ENCODE measurements at regions not wholly inside any gene's neighbourhood (a gene's known extent, or its start where the extent isn't known, plus 50 kb on each side); places are given as distances from the start of the nearest gene placed in this dataset.

- no peak overlapping the region for H3K4ac ChIP-seq (ENCODE audit: low read depth, low read length)
- WGBS (ENCODE audit: extremely low coverage, insufficient coverage, low lambda C conversion rate) = no CpG with 5 or more reads among the region's 3 CpGs
- H3K23ac ChIP-seq (ENCODE audit: low read length) = no peak overlapping the region
- H4K5ac ChIP-seq (ENCODE audit: low read length) = no peak overlapping the region
- H3K9ac ChIP-seq (ENCODE audit: low read length) = no peak overlapping the region
- no peak overlapping the region for H3K18ac ChIP-seq (ENCODE audit: low read length)
- H3K4me1 ChIP-seq (ENCODE audit: control insufficient read depth, low read depth, low read length) = no peaks in the 10 kb centered on the region
- no peak overlapping the region for H2BK120ac ChIP-seq (ENCODE audit: low read depth, low read length)
- H2BK15ac ChIP-seq (replicated peaks; ENCODE audit: low read depth) = no peak overlapping the region
- no peak overlapping the region for H2BK5ac ChIP-seq (ENCODE audit: low read length)
- DNase-seq = no peak
- no peaks in the 10 kb centered on the region for H3K79me2 ChIP-seq (ENCODE audit: control insufficient read depth, insufficient read depth, low read length)
- no peak overlapping the region for H3K4me3 ChIP-seq (ENCODE audit: low read length)
- H4K8ac ChIP-seq (ENCODE audit: low read depth, low read length) = no peak overlapping the region
- no peaks in the 10 kb centered on the region for H3K79me1 ChIP-seq (ENCODE audit: low read length)
- no peak overlapping the region for H3K4me2 ChIP-seq (ENCODE audit: low read length)
- H2AK5ac ChIP-seq (ENCODE audit: low read length) = no peak overlapping the region
- no peaks in the 10 kb centered on the region for H3K36me3 ChIP-seq (ENCODE audit: control insufficient read depth, insufficient read depth, low read length)
- no peaks in the 10 kb centered on the region for H3K27me3 ChIP-seq (ENCODE audit: insufficient read depth, low read length, poor library complexity)
- no peak overlapping the region for H3K27ac ChIP-seq (ENCODE audit: low read depth, low read length)
- H3K56ac ChIP-seq (ENCODE audit: low read length) = no peak overlapping the region
These were observed 227.7 kb downstream of the PRDM2 start for GRCh38 chr1:13927736-13928135.

- no peaks in the 10 kb centered on the region for H3K4me1 ChIP-seq (ENCODE audit: control insufficient read depth, low read depth, low read length)
- H4K8ac ChIP-seq (ENCODE audit: low read depth, low read length) = no peak overlapping the region
- H3K27me3 ChIP-seq (ENCODE audit: insufficient read depth, low read length, poor library complexity) = no peaks in the 10 kb centered on the region
- H3K36me3 ChIP-seq (ENCODE audit: control insufficient read depth, insufficient read depth, low read length) = no peaks in the 10 kb centered on the region
- no peak overlapping the region for H3K4me2 ChIP-seq (ENCODE audit: low read length)
- no peak overlapping the region for H2BK120ac ChIP-seq (ENCODE audit: low read depth, low read length)
- no CpG with 5 or more reads among the region's 5 CpGs for WGBS (ENCODE audit: extremely low coverage, insufficient coverage, low lambda C conversion rate)
- H2AK5ac ChIP-seq (ENCODE audit: low read length) = no peak overlapping the region
- H3K4me3 ChIP-seq (ENCODE audit: low read length) = no peak overlapping the region
- H2BK15ac ChIP-seq (replicated peaks; ENCODE audit: low read depth) = no peak overlapping the region
- H3K9ac ChIP-seq (ENCODE audit: low read length) = no peak overlapping the region
- H3K79me1 ChIP-seq (ENCODE audit: low read length) = no peaks in the 10 kb centered on the region
- no peak overlapping the region for H3K4ac ChIP-seq (ENCODE audit: low read depth, low read length)
- H3K27ac ChIP-seq (ENCODE audit: low read depth, low read length) = no peak overlapping the region
- H3K56ac ChIP-seq (ENCODE audit: low read length) = no peak overlapping the region
- H2BK5ac ChIP-seq (ENCODE audit: low read length) = no peak overlapping the region
- H3K18ac ChIP-seq (ENCODE audit: low read length) = no peak overlapping the region
- no peak overlapping the region for H3K23ac ChIP-seq (ENCODE audit: low read length)
- H3K79me2 ChIP-seq (ENCODE audit: control insufficient read depth, insufficient read depth, low read length) = no peaks in the 10 kb centered on the region
- no peak overlapping the region for H4K5ac ChIP-seq (ENCODE audit: low read length)
- no peak for DNase-seq
These were observed 229.3 kb downstream of the PRDM2 start for GRCh38 chr1:13929313-13929712.

- Histone ChIP-seq H3K79me2 (ENCODE audit: control insufficient read depth, insufficient read depth, low read length) (no peaks in the 10 kb centered on the region), H2BK5ac (ENCODE audit: low read length) (no peak overlapping the region), H2BK120ac (ENCODE audit: low read depth, low read length) (no peak overlapping the region), H3K4ac (ENCODE audit: low read depth, low read length) (no peak overlapping the region), H3K56ac (ENCODE audit: low read length) (no peak overlapping the region), H3K4me2 (ENCODE audit: low read length) (no peak overlapping the region), H3K27me3 (ENCODE audit: insufficient read depth, low read length, poor library complexity) (no peaks in the 10 kb centered on the region), H4K8ac (ENCODE audit: low read depth, low read length) (no peak overlapping the region), H2BK15ac (replicated peaks; ENCODE audit: low read depth) (no peak overlapping the region), H3K18ac (ENCODE audit: low read length) (no peak overlapping the region), H3K4me3 (ENCODE audit: low read length) (no peak overlapping the region), H4K5ac (ENCODE audit: low read length) (no peak overlapping the region), H3K27ac (ENCODE audit: low read depth, low read length) (no peak overlapping the region), H3K36me3 (ENCODE audit: control insufficient read depth, insufficient read depth, low read length) (no peaks in the 10 kb centered on the region), H2AK5ac (ENCODE audit: low read length) (no peak overlapping the region), H3K23ac (ENCODE audit: low read length) (no peak overlapping the region), H3K79me1 (ENCODE audit: low read length) (no peaks in the 10 kb centered on the region), H3K9ac (ENCODE audit: low read length) (no peak overlapping the region), H3K4me1 (ENCODE audit: control insufficient read depth, low read depth, low read length) (no peaks in the 10 kb centered on the region)
- peak; percentile 57 for DNase-seq
- no CpG with 5 or more reads among the region's 3 CpGs for WGBS (ENCODE audit: extremely low coverage, insufficient coverage, low lambda C conversion rate)
These were observed 230.2 kb downstream of the PRDM2 start for GRCh38 chr1:13930151-13930550.

- no peak for DNase-seq
- no peaks in the 10 kb centered on the region for H3K27me3 ChIP-seq (ENCODE audit: insufficient read depth, low read length, poor library complexity)
- no peak overlapping the region for H2BK5ac ChIP-seq (ENCODE audit: low read length)
- no peak overlapping the region for H3K23ac ChIP-seq (ENCODE audit: low read length)
- H3K4me2 ChIP-seq (ENCODE audit: low read length) = no peak overlapping the region
- no peak overlapping the region for H3K4ac ChIP-seq (ENCODE audit: low read depth, low read length)
- no peak overlapping the region for H4K8ac ChIP-seq (ENCODE audit: low read depth, low read length)
- H3K9ac ChIP-seq (ENCODE audit: low read length) = no peak overlapping the region
- H3K79me2 ChIP-seq (ENCODE audit: control insufficient read depth, insufficient read depth, low read length) = no peaks in the 10 kb centered on the region
- H3K79me1 ChIP-seq (ENCODE audit: low read length) = no peaks in the 10 kb centered on the region
- H3K18ac ChIP-seq (ENCODE audit: low read length) = no peak overlapping the region
- WGBS (ENCODE audit: extremely low coverage, insufficient coverage, low lambda C conversion rate) = no CpG with 5 or more reads among the region's 3 CpGs
- no peaks in the 10 kb centered on the region for H3K4me1 ChIP-seq (ENCODE audit: control insufficient read depth, low read depth, low read length)
- H2BK120ac ChIP-seq (ENCODE audit: low read depth, low read length) = no peak overlapping the region
- no peak overlapping the region for H2BK15ac ChIP-seq (replicated peaks; ENCODE audit: low read depth)
- no peak overlapping the region for H3K56ac ChIP-seq (ENCODE audit: low read length)
- H3K27ac ChIP-seq (ENCODE audit: low read depth, low read length) = no peak overlapping the region
- no peaks in the 10 kb centered on the region for H3K36me3 ChIP-seq (ENCODE audit: control insufficient read depth, insufficient read depth, low read length)
- H2AK5ac ChIP-seq (ENCODE audit: low read length) = no peak overlapping the region
- no peak overlapping the region for H3K4me3 ChIP-seq (ENCODE audit: low read length)
- no peak overlapping the region for H4K5ac ChIP-seq (ENCODE audit: low read length)
These were observed 231.2 kb downstream of the PRDM2 start for GRCh38 chr1:13931226-13931625.

- no peak overlapping the region for H3K4me3 ChIP-seq (ENCODE audit: low read length)
- H3K79me1 ChIP-seq (ENCODE audit: low read length) = no peaks in the 10 kb centered on the region
- H3K27me3 ChIP-seq (ENCODE audit: insufficient read depth, low read length, poor library complexity) = no peaks in the 10 kb centered on the region
- no CpG with 5 or more reads among the region's 5 CpGs for WGBS (ENCODE audit: extremely low coverage, insufficient coverage, low lambda C conversion rate)
- H3K4ac ChIP-seq (ENCODE audit: low read depth, low read length) = no peak overlapping the region
- no peak overlapping the region for H2BK120ac ChIP-seq (ENCODE audit: low read depth, low read length)
- no peak overlapping the region for H3K4me2 ChIP-seq (ENCODE audit: low read length)
- no peaks in the 10 kb centered on the region for H3K79me2 ChIP-seq (ENCODE audit: control insufficient read depth, insufficient read depth, low read length)
- no peaks in the 10 kb centered on the region for H3K36me3 ChIP-seq (ENCODE audit: control insufficient read depth, insufficient read depth, low read length)
- no peak overlapping the region for H2BK5ac ChIP-seq (ENCODE audit: low read length)
- no peak overlapping the region for H3K18ac ChIP-seq (ENCODE audit: low read length)
- no peak overlapping the region for H4K5ac ChIP-seq (ENCODE audit: low read length)
- no peak overlapping the region for H2AK5ac ChIP-seq (ENCODE audit: low read length)
- H2BK15ac ChIP-seq (replicated peaks; ENCODE audit: low read depth) = no peak overlapping the region
- DNase-seq = no peak
- no peak overlapping the region for H4K8ac ChIP-seq (ENCODE audit: low read depth, low read length)
- H3K27ac ChIP-seq (ENCODE audit: low read depth, low read length) = no peak overlapping the region
- H3K9ac ChIP-seq (ENCODE audit: low read length) = no peak overlapping the region
- H3K23ac ChIP-seq (ENCODE audit: low read length) = no peak overlapping the region
- no peaks in the 10 kb centered on the region for H3K4me1 ChIP-seq (ENCODE audit: control insufficient read depth, low read depth, low read length)
- no peak overlapping the region for H3K56ac ChIP-seq (ENCODE audit: low read length)
These were observed 235.3 kb downstream of the PRDM2 start for GRCh38 chr1:13935336-13935735.

GRCh38 chr1:13941315-13941714 is 241.3 kb downstream of the PRDM2 start:
- H3K27ac ChIP-seq (ENCODE audit: low read depth, low read length) = no peak overlapping the region
- H3K4me3 ChIP-seq (ENCODE audit: low read length) = no peak overlapping the region
- H3K18ac ChIP-seq (ENCODE audit: low read length) = no peak overlapping the region
- no peaks in the 10 kb centered on the region for H3K36me3 ChIP-seq (ENCODE audit: control insufficient read depth, insufficient read depth, low read length)
- WGBS (ENCODE audit: extremely low coverage, insufficient coverage, low lambda C conversion rate) = no CpG with 5 or more reads among the region's 1 CpG
- H2BK120ac ChIP-seq (ENCODE audit: low read depth, low read length) = no peak overlapping the region
- H3K56ac ChIP-seq (ENCODE audit: low read length) = no peak overlapping the region
- H3K9ac ChIP-seq (ENCODE audit: low read length) = no peak overlapping the region
- H2BK15ac ChIP-seq (replicated peaks; ENCODE audit: low read depth) = no peak overlapping the region
- no peaks in the 10 kb centered on the region for H3K79me1 ChIP-seq (ENCODE audit: low read length)
- H4K8ac ChIP-seq (ENCODE audit: low read depth, low read length) = no peak overlapping the region
- no peak for DNase-seq
- no peak overlapping the region for H2BK5ac ChIP-seq (ENCODE audit: low read length)
- H4K5ac ChIP-seq (ENCODE audit: low read length) = no peak overlapping the region
- no peaks in the 10 kb centered on the region for H3K4me1 ChIP-seq (ENCODE audit: control insufficient read depth, low read depth, low read length)
- no peak overlapping the region for H3K4me2 ChIP-seq (ENCODE audit: low read length)
- no peaks in the 10 kb centered on the region for H3K79me2 ChIP-seq (ENCODE audit: control insufficient read depth, insufficient read depth, low read length)
- H3K4ac ChIP-seq (ENCODE audit: low read depth, low read length) = no peak overlapping the region
- no peak overlapping the region for H3K23ac ChIP-seq (ENCODE audit: low read length)
- no peak overlapping the region for H2AK5ac ChIP-seq (ENCODE audit: low read length)
- H3K27me3 ChIP-seq (ENCODE audit: insufficient read depth, low read length, poor library complexity) = no peaks in the 10 kb centered on the region
